CD14-positive monocyte (primary cell): ENCODE measurements at regions not wholly inside any gene's neighbourhood (a gene's known extent, or its start where the extent isn't known, plus 50 kb on each side); places are given as distances from the start of the nearest gene placed in this dataset.

ENCODE experiments used
- DNase-seq, 3 donors: peaks; one replicate each; pipeline ENCODE4 v3.0.0-alpha.2; 2011 to 2022
- H2AFZ ChIP-seq: 2 replicates; pipeline ENCODE4 v1.6.0; 2012; ENCODE audit warnings: mild to moderate bottlenecking, low read depth, low read length, inconsistent platforms; ENCODE audit not compliant: insufficient read depth, poor library complexity, severe bottlenecking
- H3K27ac ChIP-seq, 2 donors: 1 replicate in 1 of 2; 2 replicates in 1 of 2; pipeline ENCODE4 v1.5.1; 2012 to 2013; ENCODE audit warnings: low read length in 2 of 2, control low read depth in 1 of 2, inconsistent platforms in 1 of 2, low read depth in 1 of 2, mild to moderate bottlenecking in 1 of 2
- H3K27me3 ChIP-seq, 2 donors: one replicate each; pipeline versions ENCODE4 v1.6.0 to v1.6.1; 2011 to 2013; ENCODE audit warnings: low read length in 2 of 2; ENCODE audit not compliant: control insufficient read depth in 2 of 2, insufficient read depth in 2 of 2
- H3K36me3 ChIP-seq, 2 donors: replicated peaks in 1 of 2; 1 replicate in 1 of 2; 2 replicates in 1 of 2; pipeline versions ENCODE4 v1.5.1 to v1.6.1; 2012 to 2013; ENCODE audit warnings: low read length in 2 of 2, control low read depth in 1 of 2, inconsistent platforms in 1 of 2, mild to moderate bottlenecking in 1 of 2; ENCODE audit not compliant: insufficient read depth in 2 of 2, control insufficient read depth in 1 of 2
- H3K4me1 ChIP-seq, 2 donors: 1 replicate in 1 of 2; 2 replicates in 1 of 2; pipeline versions ENCODE4 v1.5.1 to v1.6.1; 2012 to 2013; ENCODE audit warnings: low read length in 2 of 2, control low read depth in 1 of 2, inconsistent platforms in 1 of 2, mild to moderate bottlenecking in 1 of 2, moderate library complexity in 1 of 2; ENCODE audit not compliant: insufficient read depth in 2 of 2, control insufficient read depth in 1 of 2
- H3K4me2 ChIP-seq: replicated peaks from 2 replicates; pipeline ENCODE3; 2012; ENCODE audit warnings: low read length, moderate library complexity, mild to moderate bottlenecking; ENCODE audit not compliant: poor library complexity, severe bottlenecking; ENCODE audit errors: extremely low read depth
- H3K4me3 ChIP-seq, 3 experiments: fragments of 200-600 bp in 1 of 3; sonication (generic) in 1 of 3; replicated peaks in 1 of 3; 1 replicate in 2 of 3; 2 replicates in 1 of 3; pipeline ENCODE4 v1.5.1; 2011 to 2013; ENCODE audit warnings: low read length in 3 of 3, mild to moderate bottlenecking in 3 of 3, control low read depth in 2 of 3, low read depth in 2 of 3, inconsistent platforms in 1 of 3, moderate library complexity in 1 of 3
- H3K79me2 ChIP-seq: 2 replicates; pipeline ENCODE4 v1.6.0; 2012; ENCODE audit warnings: mild to moderate bottlenecking, control low read depth, inconsistent platforms, low read length, moderate library complexity; ENCODE audit not compliant: insufficient read depth
- H3K9ac ChIP-seq: 2 replicates; pipeline ENCODE4 v1.6.0; 2017; ENCODE audit warnings: low read length, mild to moderate bottlenecking; ENCODE audit not compliant: insufficient read depth, poor library complexity, severe bottlenecking
- H3K9me3 ChIP-seq, 2 donors: replicated peaks in 1 of 2; 1 replicate in 1 of 2; 2 replicates in 1 of 2; pipeline versions ENCODE4 v1.5.1 to v1.6.1; 2012 to 2013; ENCODE audit warnings: low read length in 2 of 2, control low read depth in 1 of 2; ENCODE audit not compliant: control insufficient read depth in 1 of 2, insufficient read depth in 1 of 2
- H4K20me1 ChIP-seq: 2 replicates; pipeline ENCODE4 v1.6.0; 2012; ENCODE audit warnings: mild to moderate bottlenecking, low read length, control low read depth, moderate library complexity; ENCODE audit not compliant: insufficient read depth
- H3K27ac Mint-ChIP-seq, 7 donors: one replicate each; pipeline ENCODE4 v1.8.0; 2020; ENCODE audit warnings: mild to moderate bottlenecking in 7 of 7, mixed read lengths in 7 of 7, moderate library complexity in 6 of 7, inconsistent platforms in 2 of 7
- H3K27me3 Mint-ChIP-seq, 3 donors: one replicate each; pipeline ENCODE4 v1.8.0; 2021 to 2022; ENCODE audit warnings: low read depth in 3 of 3, mild to moderate bottlenecking in 3 of 3, mixed read lengths in 3 of 3, moderate library complexity in 3 of 3, inconsistent platforms in 1 of 3
- H3K36me3 Mint-ChIP-seq, 2 donors: one replicate each; pipeline ENCODE4 v1.8.0; 2020; ENCODE audit warnings: mixed read lengths in 2 of 2, inconsistent platforms in 1 of 2, mild to moderate bottlenecking in 1 of 2
- H3K4me1 Mint-ChIP-seq: one replicate; pipeline ENCODE4 v1.8.0; 2020; ENCODE audit warnings: mild to moderate bottlenecking, mixed read lengths
- H3K4me3 Mint-ChIP-seq, 2 donors: one replicate each; pipeline ENCODE4 v1.8.0; 2020; ENCODE audit warnings: mild to moderate bottlenecking in 2 of 2, mixed read lengths in 2 of 2, moderate library complexity in 1 of 2
- H3K9me3 Mint-ChIP-seq, 7 donors: one replicate each; pipeline ENCODE4 v1.8.0; 2020 to 2022; ENCODE audit warnings: mixed read lengths in 7 of 7, mild to moderate bottlenecking in 6 of 7, moderate library complexity in 6 of 7, inconsistent platforms in 2 of 7
- WGBS: methylation state at CpG from one replicate; pipeline ENCODE4 v1.1.5; 2013; ENCODE audit warnings: missing lambda C conversion rate; ENCODE audit not compliant: insufficient coverage; 5-methylcytosine and 5-hydroxymethylcytosine counted together
- intact Hi-C, 2 donors: fragments of 100-400 bp; cut with micrococcal nuclease; formaldehyde crosslinking; loops; one replicate each; pipeline versions ENCODE4 v1.15.0 to v1.15.1; 2023
- TF ChIP-seq, protein P1 (sequence below): fragments of 200-600 bp; IDR thresholded peaks from one replicate; pipeline ENCODE4 v1.8.0; 2022; ENCODE audit warnings: antibody characterized with exemption, mild to moderate bottlenecking

DNA sequence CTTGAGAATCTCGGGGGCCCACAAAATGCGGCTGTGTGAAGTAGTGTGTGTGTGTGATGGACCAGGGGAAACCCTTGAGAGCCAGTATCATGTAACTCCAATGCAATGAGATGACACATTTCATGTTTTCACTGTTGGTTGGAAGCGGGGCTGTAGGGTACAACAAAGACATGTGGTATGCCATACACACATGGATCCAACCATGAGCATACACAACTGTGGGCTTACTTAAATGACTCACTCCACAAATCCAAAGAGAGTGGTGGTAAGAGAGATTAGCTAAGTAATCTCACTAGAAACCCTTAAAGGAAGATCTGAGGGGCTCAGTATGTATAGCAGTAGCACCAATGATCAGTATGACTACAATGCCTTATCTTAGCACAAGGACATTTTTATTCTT, 225.7 kb downstream of the SIPA1L2 start:
- peaks cover 0 to 12% (median 2%) of the 10 kb centered on the region in 7 donors for H3K9me3 Mint-ChIP-seq
- no peak overlapping the region for H3K9ac ChIP-seq
- no peaks in the 10 kb centered on the region for H3K27me3 Mint-ChIP-seq
- no peaks in the 10 kb centered on the region for H3K79me2 ChIP-seq
- H4K20me1 ChIP-seq: no peaks in the 10 kb centered on the region
- H3K9me3 ChIP-seq: peaks cover under 1 to 1% of the 10 kb centered on the region in 2 donors
- H3K4me3 Mint-ChIP-seq: no peak overlapping the region
- no peak overlapping the region for H2AFZ ChIP-seq
- intact Hi-C loops: no loop called here
- no peaks in the 10 kb centered on the region for H3K27me3 ChIP-seq
- H3K36me3 Mint-ChIP-seq: peaks cover 28 to 30% of the 10 kb centered on the region in 2 donors
- no peak overlapping the region for H3K27ac ChIP-seq
- TF ChIP-seq, protein P1, sequence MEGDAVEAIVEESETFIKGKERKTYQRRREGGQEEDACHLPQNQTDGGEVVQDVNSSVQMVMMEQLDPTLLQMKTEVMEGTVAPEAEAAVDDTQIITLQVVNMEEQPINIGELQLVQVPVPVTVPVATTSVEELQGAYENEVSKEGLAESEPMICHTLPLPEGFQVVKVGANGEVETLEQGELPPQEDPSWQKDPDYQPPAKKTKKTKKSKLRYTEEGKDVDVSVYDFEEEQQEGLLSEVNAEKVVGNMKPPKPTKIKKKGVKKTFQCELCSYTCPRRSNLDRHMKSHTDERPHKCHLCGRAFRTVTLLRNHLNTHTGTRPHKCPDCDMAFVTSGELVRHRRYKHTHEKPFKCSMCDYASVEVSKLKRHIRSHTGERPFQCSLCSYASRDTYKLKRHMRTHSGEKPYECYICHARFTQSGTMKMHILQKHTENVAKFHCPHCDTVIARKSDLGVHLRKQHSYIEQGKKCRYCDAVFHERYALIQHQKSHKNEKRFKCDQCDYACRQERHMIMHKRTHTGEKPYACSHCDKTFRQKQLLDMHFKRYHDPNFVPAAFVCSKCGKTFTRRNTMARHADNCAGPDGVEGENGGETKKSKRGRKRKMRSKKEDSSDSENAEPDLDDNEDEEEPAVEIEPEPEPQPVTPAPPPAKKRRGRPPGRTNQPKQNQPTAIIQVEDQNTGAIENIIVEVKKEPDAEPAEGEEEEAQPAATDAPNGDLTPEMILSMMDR: no peak
- H3K4me3 ChIP-seq: no peak overlapping the region
- 100% methylated on average over 2 of the region's 3 CpGs for WGBS
- H3K4me1 Mint-ChIP-seq: no peaks in the 10 kb centered on the region
- H3K4me2 ChIP-seq: no peak overlapping the region
- DNase-seq: no peak
- H3K27ac Mint-ChIP-seq: no peak overlapping the region
- no peaks in the 10 kb centered on the region for H3K4me1 ChIP-seq
- H3K36me3 ChIP-seq: peaks cover 6 to 26% of the 10 kb centered on the region in 2 donors

DNA sequence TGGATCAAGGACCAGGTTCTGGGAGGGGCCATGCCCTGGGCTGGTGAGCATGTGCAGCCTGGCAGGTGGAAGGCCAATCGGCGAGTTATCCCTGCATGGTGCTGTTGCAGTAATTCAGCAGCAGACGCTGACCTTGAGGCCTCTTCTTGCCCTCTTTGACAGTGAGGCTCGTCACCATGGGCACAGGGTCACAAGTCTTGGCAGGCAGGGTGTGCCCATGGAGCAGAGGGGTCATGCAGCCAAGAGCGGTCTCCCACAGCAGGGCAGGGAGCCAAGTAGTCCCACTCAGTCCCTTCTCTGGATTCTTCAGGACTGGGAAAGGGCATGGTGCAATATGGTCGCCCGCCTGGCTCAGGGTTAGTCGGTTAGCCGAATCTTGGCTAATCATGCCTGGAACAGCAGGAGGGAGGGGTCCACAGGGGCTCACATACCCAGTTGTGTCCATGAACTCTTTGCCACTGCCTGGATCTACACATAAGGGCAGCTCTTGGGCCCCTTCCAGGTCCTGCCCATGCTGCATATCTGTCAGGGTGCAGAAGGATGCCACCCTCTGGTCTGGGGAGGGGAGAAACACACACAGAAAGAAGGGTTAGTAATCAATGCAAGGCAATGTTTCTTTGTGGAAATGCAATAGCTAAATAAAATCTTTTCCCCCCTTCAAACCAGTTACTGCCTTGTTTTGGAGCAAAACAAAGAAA, 226.8 kb downstream of the SIPA1L2 start:
- Histone ChIP-seq H3K4me2 (no peak overlapping the region), H3K36me3 (peaks cover 6 to 35% of the 10 kb centered on the region in 2 donors), H4K20me1 (no peaks in the 10 kb centered on the region), H3K4me3 (no peak overlapping the region), H3K79me2 (no peaks in the 10 kb centered on the region), H3K27ac (no peak overlapping the region), H3K4me1 (no peaks in the 10 kb centered on the region), H2AFZ (no peak overlapping the region), H3K9me3 (no peaks in the 10 kb centered on the region), H3K27me3 (no peaks in the 10 kb centered on the region), H3K9ac (no peak overlapping the region)
- 97% methylated on average over 7 of the region's 9 CpGs for WGBS
- H3K27ac Mint-ChIP-seq: no peak overlapping the region
- H3K4me3 Mint-ChIP-seq: no peak overlapping the region
- DNase-seq: no peak
- H3K27me3 Mint-ChIP-seq: no peaks in the 10 kb centered on the region
- peaks cover 36 to 39% of the 10 kb centered on the region in 2 donors for H3K36me3 Mint-ChIP-seq
- TF ChIP-seq, protein P1: no peak
- intact Hi-C loops: no loop called here
- H3K4me1 Mint-ChIP-seq: no peaks in the 10 kb centered on the region
- H3K9me3 Mint-ChIP-seq: peaks cover 0 to 8% (median 2%) of the 10 kb centered on the region in 7 donors
